ENCODE measurements at regions not wholly inside any gene's neighbourhood (a gene's known extent, or its start where the extent isn't known, plus 50 kb on each side); places are given as distances from the start of the nearest gene placed in this dataset.
A peak's percentile ranks its signal among the peaks of the same experiment; 100 is the strongest.

GRCh38 chr18:54020156-54020745 lies 204.2 kb downstream of the MBD2 start:
- no peak for DNase-seq (ENCODE audit: low spot score)

DNA sequence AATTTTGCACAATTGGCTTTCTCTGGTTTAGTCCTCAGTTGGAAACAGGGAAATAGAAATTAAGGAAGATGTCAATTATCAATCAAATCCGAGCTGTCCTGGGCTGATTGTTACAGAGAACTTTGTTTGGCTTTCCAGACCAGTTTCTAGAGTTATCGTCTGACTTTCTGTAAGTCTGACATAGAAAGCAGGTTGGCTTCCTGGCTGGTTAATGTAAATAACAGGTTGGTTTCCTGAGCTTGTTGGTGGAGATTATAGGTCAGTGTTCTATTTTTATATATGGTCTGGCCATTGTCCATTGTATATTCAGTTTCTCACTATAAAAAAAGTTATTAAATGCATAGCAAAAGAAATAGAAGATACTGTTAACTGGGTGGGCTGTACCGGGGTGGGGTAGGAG lies 204.8 kb downstream of the MBD2 start:
- DNase-seq (ENCODE audit: low spot score), result no peak

DNA sequence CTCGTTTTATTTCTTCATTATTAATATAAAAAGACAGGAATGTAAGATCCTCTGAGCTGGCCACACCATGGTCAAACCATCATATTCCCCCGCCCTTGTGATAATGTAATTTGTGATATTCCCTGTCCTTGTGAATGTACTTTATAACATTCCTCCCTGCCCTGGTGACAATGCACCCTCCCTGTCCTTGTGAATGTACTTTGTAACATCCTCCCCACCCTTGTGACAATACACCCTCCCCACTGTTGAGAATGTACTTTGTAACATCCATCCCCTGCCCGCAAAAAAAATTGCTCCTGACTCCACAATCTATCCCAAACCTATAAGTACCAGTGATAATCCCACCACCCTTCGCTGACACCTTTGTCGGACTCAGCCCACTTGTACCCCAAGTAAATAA lies 211.0 kb downstream of the MBD2 start:
- no peak for DNase-seq (ENCODE audit: low spot score)

- DNase-seq (ENCODE audit: low spot score), result no peak
These were observed 219.6 kb downstream of the MBD2 start for GRCh38 chr18:54004828-54005227.

DNA sequence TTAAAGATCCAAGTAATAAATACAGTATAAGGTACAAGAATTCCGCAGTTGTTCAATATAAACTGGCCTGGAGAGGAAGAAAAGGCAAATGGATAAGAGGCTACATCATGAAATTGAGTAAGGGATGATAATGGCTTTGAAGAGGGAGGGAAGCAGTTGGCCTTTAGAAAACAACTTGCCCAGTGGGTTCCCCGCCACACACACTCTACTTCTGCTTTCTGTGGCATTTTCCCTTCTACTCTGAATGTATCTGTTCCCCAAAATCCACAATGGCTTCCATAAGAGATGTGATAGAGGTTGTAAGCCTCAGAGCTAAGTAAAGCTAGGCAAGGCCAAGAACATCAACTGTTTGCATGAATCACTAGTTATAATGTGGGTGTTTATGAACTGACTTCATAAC lies 221.3 kb downstream of the MBD2 start:
- DNase-seq (ENCODE audit: low spot score), result no peak

DNA sequence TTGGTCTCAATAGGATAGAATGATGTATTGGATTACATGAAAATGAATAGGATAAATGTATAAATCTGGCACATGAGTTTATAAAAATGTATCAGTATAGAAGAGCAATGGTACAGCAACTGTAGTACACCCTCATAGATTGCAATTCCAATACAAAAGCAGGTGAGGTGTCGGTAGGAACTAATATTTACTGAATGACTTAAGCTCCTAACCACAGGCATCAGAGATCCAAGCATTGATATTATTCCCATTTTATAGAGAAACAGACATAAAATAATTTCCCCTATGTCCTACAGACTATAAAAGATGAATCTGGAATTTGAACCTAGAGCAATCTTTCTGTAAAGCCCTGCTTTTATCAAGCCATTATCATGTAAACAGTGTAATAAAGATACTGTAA lies 227.4 kb downstream of the MBD2 start:
- no peak for DNase-seq (ENCODE audit: low spot score)

DNA sequence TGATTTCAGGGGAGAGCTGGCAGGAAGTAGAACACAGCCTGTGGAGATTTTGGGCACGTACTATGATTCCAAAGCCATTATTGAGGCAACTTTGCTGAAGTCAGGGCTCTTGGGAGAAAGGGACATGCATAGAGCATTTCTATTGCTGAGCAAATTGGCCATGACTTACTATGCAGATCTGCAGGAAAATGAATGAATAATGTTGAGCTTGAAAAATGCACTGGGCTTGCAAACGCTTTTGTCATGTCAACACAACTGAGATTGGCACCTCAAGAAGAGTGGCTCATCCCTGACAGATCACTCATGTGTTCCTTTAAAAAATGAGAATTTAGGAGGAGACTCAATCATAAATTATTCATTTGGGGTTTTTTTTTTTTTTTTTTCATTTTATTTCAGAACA lies 230.5 kb downstream of the MBD2 start:
- DNase-seq (ENCODE audit: low spot score), result no peak

DNA sequence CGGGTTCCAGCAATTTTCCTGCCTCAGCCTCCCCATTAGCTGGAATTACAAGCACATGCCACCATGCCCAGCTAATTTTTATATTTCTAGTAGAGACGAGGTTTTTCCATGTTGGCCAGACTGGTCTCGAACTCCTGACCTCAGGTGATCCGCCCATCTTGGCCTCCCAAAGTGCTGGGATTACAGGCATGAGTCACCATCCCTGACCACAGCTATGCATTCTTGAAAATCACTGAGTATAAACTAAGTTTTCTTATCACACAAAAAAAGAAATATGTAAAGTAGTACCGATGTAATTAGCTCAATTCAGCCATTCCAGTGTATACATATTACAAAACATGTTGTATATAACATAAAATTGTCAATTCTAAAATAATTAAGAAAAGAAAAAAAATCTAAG lies 232.7 kb downstream of the MBD2 start:
- peak; percentile 27 for DNase-seq (ENCODE audit: low spot score)

DNA sequence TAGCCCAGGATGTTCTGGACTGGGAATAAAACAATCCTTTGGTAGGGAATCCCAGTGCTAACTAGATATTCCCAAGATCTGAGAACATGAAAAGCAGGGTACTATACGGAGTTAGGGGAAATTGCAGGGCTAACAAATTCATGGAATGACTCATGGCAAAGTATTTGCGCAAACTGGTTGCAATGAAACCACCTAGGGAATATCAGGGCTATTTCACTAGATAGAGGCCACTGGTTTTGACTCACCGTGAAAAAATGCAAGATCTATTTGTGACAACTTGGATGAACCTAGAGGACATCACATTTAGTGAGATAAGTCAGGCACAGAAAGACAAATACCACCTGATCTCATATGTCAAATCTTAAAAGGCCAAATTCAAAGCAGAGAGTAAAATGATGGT lies 233.3 kb downstream of the MBD2 start:
- DNase-seq (ENCODE audit: low spot score), result peak; percentile 92

GRCh38 chr18:53990485-53990884 lies 234.0 kb downstream of the MBD2 start:
- DNase-seq (ENCODE audit: low spot score), result no peak

- DNase-seq (ENCODE audit: low spot score), result no peak
These were observed 240.4 kb downstream of the MBD2 start for GRCh38 chr18:53984021-53984420.

DNA sequence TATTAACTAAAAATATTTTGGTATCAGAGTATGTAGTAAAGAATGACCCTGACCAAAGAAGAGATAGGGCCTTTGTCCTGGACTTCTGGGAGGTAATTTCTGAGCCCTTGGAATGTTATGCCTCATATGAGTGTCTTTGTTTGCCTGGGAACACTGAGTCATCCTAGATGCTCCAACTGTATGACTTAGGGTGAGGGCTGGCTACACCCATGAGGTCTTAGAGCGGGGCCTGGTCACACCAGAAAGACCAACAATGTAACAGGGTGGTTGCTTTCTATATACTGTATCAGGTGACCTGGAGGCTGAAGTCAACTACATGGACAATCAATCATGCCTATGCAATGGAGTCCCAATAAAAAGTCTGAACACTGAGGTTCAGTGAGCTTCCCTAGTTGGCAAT lies 253.1 kb downstream of the MBD2 start:
- no peak for DNase-seq (ENCODE audit: low spot score)

- DNase-seq (ENCODE audit: low spot score), result no peak
These were observed 271.8 kb downstream of the MBD2 start for GRCh38 chr18:53952700-53953099.

DNA sequence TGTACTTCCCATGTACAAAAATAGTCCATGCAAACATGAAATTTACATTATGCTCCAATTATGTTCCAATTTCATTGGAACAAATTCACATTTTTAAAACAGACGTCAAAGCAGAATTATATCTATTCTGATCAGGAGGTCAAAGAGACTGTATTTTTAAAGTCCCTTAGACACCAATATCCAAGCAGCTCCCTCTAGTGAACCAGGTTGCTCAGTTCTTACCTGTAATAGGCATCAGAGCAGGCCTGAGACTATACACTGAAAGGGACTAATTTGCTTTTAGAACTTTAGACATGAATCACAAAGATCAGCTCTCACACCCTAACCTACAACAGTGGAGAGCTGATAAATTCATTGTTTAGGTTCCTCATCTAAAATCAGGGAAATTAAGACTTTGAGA lies 273.9 kb downstream of the MBD2 start:
- DNase-seq (ENCODE audit: low spot score), result no peak

DNA sequence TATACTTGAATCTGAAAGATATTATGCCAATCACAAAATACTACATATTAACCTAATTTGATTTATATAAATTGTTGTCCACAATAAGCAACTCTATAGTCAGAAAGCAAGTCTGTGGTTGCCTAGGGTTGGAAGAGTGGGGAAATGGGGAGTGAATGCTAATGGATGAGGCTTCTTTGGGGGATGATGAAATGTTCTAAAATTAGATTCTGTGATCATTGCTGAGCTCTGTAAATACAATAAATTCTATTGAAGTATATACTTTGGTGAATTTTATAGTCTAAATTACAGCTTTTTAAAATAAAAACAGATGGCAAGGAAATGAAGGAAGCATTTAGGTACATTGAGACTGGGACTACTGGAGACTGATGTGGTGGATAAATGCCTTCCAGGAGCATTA lies 275.5 kb downstream of the MBD2 start:
- no peak for DNase-seq (ENCODE audit: low spot score)

DNA sequence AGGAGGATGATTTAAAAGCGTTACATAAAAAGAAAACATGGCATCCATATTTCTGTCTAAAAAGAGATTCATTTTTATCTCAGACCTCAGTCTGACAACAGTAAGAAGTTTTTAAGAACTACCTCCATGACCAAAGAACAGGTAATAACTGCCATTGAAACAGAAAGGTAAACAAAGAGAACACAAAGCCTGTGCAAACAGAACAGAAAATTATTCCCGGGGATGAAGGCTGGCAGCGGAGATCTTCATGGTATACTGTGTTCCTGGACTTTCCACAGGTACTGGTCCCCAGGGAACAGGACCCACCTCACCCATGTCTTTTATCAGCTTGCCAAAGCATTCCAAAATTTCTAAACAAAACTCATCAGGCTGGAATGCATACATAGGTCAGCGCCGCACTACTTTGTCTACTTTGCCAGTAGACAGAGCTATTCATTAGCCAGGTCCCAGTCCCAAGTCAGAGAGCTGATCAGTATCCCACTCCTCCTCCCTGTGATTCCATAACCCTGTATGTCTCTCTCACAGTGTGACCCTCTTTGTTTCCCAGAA lies 277.3 kb downstream of the MBD2 start:
- no peak for DNase-seq (ENCODE audit: low spot score)

DNA sequence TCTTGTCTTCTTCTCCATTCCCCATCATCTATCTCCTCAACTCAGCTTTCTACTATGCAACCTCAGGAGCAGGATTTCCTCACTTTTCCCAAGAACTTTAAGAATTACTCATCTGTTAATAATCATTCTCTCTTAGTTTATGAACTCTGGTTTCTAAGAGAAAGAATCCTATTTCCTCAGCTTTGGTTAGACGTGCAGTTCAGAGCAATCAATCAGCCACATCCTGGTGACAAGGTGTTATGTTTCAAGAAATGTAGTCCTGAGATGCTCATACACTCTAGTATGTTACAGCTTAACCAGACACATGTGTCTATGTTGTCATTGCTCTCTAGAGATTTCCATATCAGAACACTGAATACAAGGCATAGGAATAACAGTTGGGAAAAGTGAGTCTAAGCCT lies 277.9 kb downstream of the MBD2 start:
- no peak for DNase-seq (ENCODE audit: low spot score)

DNA sequence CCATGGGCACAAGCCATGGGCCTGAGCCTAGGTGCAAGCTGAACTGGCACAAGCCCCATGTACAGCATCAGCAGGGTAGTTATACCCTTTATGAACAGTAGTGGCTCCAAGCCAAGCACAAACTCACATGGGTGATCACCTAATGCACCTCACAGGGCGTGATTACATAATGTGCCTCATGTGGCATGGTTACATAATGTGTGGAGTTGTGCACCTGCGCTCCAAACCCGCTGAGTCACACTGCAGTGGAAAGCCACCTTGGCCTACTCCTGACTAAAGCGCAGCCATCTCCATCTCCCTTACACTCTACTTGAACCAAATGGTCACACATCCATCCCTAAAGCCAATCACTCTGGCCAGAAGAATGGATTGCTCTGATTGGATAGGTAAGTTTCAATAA lies 279.7 kb downstream of the MBD2 start:
- no peak for DNase-seq (ENCODE audit: low spot score)

DNA sequence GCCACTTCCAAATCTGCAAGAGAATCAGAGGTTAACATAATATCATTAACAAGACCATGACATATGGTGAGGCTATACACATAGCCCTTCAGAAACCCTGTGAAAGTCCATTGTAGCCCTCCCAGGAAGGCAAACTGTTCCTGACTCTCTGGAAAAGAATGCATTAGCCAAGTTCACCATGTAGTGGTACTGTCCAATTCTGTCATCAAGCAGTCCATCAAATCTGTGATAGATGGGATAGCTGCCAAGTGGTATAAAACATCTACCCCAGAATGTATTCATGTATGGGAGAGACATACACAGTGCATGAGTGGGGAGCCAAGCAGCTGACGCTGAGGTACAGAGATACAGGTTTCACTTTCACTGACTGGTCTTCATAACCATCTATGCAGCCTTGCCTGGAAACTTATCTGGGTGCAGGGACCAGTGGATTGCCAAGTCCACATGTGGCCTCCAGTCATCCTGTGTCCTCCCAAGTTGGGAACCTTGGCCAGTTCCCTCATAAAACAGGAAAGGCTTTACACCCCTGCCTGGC lies 281.1 kb downstream of the MBD2 start:
- DNase-seq (ENCODE audit: low spot score), result no peak

DNA sequence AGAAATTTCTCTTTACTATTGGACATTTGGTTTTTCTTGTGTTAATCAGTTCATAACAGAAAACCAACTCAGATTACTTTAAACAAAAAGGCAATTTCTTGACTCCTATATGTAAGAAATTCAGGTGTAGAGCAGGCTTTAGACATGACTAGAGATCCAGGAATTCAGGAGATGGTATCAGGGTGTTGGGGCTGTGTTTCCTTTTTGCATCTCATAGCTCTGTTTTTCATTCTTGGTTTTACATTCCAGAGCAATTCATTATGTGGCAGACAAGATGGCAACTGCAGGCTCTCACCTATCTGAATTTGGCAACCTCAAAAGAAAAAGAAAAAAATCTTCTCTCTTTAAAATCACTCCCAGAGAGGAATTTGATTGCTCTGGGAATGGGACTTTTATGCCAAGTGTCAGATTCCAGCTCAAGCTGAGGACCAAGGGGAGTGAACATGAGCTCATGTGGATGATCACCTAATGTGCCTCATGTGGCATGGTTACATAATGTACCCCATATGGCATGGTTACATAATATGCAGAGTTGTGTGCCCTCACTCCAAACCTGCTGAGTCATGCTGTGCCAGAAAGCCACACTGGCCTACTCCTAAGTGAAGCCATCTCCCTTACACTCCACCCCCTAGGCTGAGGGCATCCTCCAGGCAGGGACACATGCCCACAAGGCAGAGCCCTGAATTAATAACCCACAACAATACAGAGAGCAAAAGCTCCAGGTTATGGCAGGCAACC lies 282.7 kb downstream of the MBD2 start:
- DNase-seq (ENCODE audit: low spot score), result peak; percentile 11

DNA sequence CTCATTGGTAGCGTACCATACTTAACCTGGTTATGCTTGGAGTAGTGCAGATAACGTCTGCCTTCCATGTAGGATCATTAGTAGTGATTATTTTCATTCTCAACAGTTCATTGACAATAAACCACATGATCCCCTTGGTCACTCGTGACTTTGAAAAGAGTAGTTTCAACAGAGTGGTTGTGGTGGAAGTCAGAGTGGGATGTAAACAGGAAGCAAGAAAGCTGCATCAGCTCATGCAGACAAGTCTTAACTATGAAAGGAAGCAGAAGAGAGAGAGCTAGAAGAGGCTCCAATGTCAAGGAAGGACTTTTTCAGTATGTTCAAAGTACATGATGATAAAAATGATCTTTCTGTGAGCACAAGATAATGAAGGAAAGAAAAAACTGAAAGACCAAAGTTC lies 287.4 kb downstream of the MBD2 start:
- no peak for DNase-seq (ENCODE audit: low spot score)

- no peak for DNase-seq (ENCODE audit: low spot score)
These were observed 288.7 kb downstream of the MBD2 start for GRCh38 chr18:53935803-53936202.

GRCh38 chr18:53935399-53935798 lies 289.1 kb downstream of the MBD2 start:
- no peak for DNase-seq (ENCODE audit: low spot score)
